ENCODE measurements at regions not wholly inside any gene's neighbourhood (a gene's known extent, or its start where the extent isn't known, plus 50 kb on each side); places are given as distances from the start of the nearest gene placed in this dataset.

- TF ChIP-seq, protein P1, sequence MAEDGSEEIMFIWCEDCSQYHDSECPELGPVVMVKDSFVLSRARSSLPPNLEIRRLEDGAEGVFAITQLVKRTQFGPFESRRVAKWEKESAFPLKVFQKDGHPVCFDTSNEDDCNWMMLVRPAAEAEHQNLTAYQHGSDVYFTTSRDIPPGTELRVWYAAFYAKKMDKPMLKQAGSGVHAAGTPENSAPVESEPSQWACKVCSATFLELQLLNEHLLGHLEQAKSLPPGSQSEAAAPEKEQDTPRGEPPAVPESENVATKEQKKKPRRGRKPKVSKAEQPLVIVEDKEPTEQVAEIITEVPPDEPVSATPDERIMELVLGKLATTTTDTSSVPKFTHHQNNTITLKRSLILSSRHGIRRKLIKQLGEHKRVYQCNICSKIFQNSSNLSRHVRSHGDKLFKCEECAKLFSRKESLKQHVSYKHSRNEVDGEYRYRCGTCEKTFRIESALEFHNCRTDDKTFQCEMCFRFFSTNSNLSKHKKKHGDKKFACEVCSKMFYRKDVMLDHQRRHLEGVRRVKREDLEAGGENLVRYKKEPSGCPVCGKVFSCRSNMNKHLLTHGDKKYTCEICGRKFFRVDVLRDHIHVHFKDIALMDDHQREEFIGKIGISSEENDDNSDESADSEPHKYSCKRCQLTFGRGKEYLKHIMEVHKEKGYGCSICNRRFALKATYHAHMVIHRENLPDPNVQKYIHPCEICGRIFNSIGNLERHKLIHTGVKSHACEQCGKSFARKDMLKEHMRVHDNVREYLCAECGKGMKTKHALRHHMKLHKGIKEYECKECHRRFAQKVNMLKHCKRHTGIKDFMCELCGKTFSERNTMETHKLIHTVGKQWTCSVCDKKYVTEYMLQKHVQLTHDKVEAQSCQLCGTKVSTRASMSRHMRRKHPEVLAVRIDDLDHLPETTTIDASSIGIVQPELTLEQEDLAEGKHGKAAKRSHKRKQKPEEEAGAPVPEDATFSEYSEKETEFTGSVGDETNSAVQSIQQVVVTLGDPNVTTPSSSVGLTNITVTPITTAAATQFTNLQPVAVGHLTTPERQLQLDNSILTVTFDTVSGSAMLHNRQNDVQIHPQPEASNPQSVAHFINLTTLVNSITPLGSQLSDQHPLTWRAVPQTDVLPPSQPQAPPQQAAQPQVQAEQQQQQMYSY (CRISPR knock-in tag; IDR thresholded peaks at IDR 0.05), result no peak
- TF ChIP-seq YY1 (IDR thresholded peaks at IDR 0.05; ENCODE audit: low read depth, low read length), result no peak
- no peak for TF ChIP-seq LARP7 (IDR thresholded peaks at IDR 0.05)
- TF ChIP-seq JUND (IDR thresholded peaks at IDR 0.05; ENCODE audit: low read depth, low read length), result peak; percentile 25; the same call in 1 of the 2 replicates
- 0 out of 4 replicates have a peak, but pooled peaks of 1 of the 2 experiments have one; percentile 32 for TF ChIP-seq EP300 (IDR thresholded peaks at IDR 0.05; ENCODE audit: borderline replicate concordance in 1 of 2, control insufficient read depth in 1 of 2, low read depth in 2 of 2, low read length in 2 of 2)
- no peak for TF ChIP-seq HDAC6 (IDR thresholded peaks at IDR 0.05; ENCODE audit: unreplicated experiment)
- no peak for TF ChIP-seq POLR2AphosphoS2 (IDR thresholded peaks at IDR 0.05; ENCODE audit: low read depth, low read length)
- TF ChIP-seq RBBP5 (conservative IDR thresholded peaks at IDR 0.05), result no peak
- peak; percentile 50 for TF ChIP-seq MTA2 (IDR thresholded peaks at IDR 0.05; ENCODE audit: low read depth)
- no peak for TF ChIP-seq NBN (IDR thresholded peaks at IDR 0.05)
- TF ChIP-seq, protein P2, sequence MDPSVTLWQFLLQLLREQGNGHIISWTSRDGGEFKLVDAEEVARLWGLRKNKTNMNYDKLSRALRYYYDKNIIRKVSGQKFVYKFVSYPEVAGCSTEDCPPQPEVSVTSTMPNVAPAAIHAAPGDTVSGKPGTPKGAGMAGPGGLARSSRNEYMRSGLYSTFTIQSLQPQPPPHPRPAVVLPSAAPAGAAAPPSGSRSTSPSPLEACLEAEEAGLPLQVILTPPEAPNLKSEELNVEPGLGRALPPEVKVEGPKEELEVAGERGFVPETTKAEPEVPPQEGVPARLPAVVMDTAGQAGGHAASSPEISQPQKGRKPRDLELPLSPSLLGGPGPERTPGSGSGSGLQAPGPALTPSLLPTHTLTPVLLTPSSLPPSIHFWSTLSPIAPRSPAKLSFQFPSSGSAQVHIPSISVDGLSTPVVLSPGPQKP (IDR thresholded peaks at IDR 0.05; ENCODE audit: low read depth, low read length), result no peak
- no peak for TF ChIP-seq IKZF1 (conservative IDR thresholded peaks at IDR 0.05)
- TF ChIP-seq ZZZ3 (IDR thresholded peaks at IDR 0.05; ENCODE audit: control insufficient read depth, insufficient read length, low read depth), result no peak
- no peak for TF ChIP-seq CHD1 (IDR thresholded peaks at IDR 0.05; ENCODE audit: low read depth, low read length)
- TF ChIP-seq DPF2 (IDR thresholded peaks at IDR 0.05), result peak; percentile 74
- TF ChIP-seq, protein P3, sequence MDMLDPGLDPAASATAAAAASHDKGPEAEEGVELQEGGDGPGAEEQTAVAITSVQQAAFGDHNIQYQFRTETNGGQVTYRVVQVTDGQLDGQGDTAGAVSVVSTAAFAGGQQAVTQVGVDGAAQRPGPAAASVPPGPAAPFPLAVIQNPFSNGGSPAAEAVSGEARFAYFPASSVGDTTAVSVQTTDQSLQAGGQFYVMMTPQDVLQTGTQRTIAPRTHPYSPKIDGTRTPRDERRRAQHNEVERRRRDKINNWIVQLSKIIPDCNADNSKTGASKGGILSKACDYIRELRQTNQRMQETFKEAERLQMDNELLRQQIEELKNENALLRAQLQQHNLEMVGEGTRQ (IDR thresholded peaks at IDR 0.05; ENCODE audit: borderline replicate concordance, low read depth, low read length), result no peak
- no peak for TF ChIP-seq KAT2A (conservative IDR thresholded peaks at IDR 0.05; ENCODE audit: control insufficient read depth, low read depth, low read length)
- no peak for TF ChIP-seq SMAD1 (IDR thresholded peaks at IDR 0.05; ENCODE audit: low read depth, partially characterized antibody)
- TF ChIP-seq SPI1 (IDR thresholded peaks at IDR 0.05; ENCODE audit: borderline replicate concordance, insufficient read depth, low read depth, low read length), result peak; percentile 44; the same call in 1 of the 2 replicates
- TF ChIP-seq CHD2 (IDR thresholded peaks at IDR 0.05; ENCODE audit: borderline replicate concordance, low read depth, low read length), result no peak
- TF ChIP-seq TARDBP (IDR thresholded peaks at IDR 0.05; ENCODE audit: borderline replicate concordance), result no peak
- TF ChIP-seq PKNOX1 (IDR thresholded peaks at IDR 0.05), result no peak
- TF ChIP-seq ZBED1 (IDR thresholded peaks at IDR 0.05; ENCODE audit: borderline replicate concordance), result no peak
- peak; percentile 39 for TF ChIP-seq JUNB (IDR thresholded peaks at IDR 0.05)
- TF ChIP-seq SIN3A (IDR thresholded peaks at IDR 0.05; ENCODE audit: low read depth, low read length), result no peak
Measured at GRCh38 chr13:59413126-59413525, 750.6 kb downstream of the DIAPH3 start (continued).
